Esophagus (tissue), 2 donors: ENCODE measurements at regions not wholly inside any gene's neighbourhood (a gene's known extent, or its start where the extent isn't known, plus 50 kb on each side); places are given as distances from the start of the nearest gene placed in this dataset.

Source experiments
- H3K27ac ChIP-seq, 2 donors: one replicate each; pipeline ENCODE4 v1.5.1; 2013; ENCODE audit warnings: low read depth in 2 of 2, mild to moderate bottlenecking in 2 of 2, inconsistent platforms in 1 of 2, low read length in 1 of 2, moderate library complexity in 1 of 2
- H3K27me3 ChIP-seq, 2 donors: one replicate each; pipeline ENCODE4 v1.6.1; 2013; ENCODE audit warnings: low read length in 2 of 2, control low read depth in 1 of 2, mild to moderate bottlenecking in 1 of 2; ENCODE audit not compliant: insufficient read depth in 2 of 2, control insufficient read depth in 1 of 2
- H3K36me3 ChIP-seq, 2 donors: one replicate each; pipeline ENCODE4 v1.6.1; 2013; ENCODE audit warnings: low read length in 1 of 2; ENCODE audit not compliant: control insufficient read depth in 2 of 2, insufficient read depth in 2 of 2
- H3K4me1 ChIP-seq, 2 donors: one replicate each; pipeline ENCODE4 v1.6.1; 2013; ENCODE audit warnings: low read length in 1 of 2; ENCODE audit not compliant: control insufficient read depth in 2 of 2, insufficient read depth in 2 of 2
- H3K4me3 ChIP-seq, 2 donors: one replicate each; pipeline ENCODE4 v1.5.1; 2013; ENCODE audit warnings: low read length in 2 of 2, mild to moderate bottlenecking in 2 of 2, low read depth in 1 of 2, moderate library complexity in 1 of 2
- H3K9me3 ChIP-seq, 2 donors: one replicate each; pipeline ENCODE4 v1.6.1; 2013; ENCODE audit warnings: mild to moderate bottlenecking in 2 of 2, low read depth in 1 of 2, low read length in 1 of 2, moderate library complexity in 1 of 2; ENCODE audit not compliant: control insufficient read depth in 2 of 2, insufficient read depth in 1 of 2
- WGBS, 2 donors: extraction: QIAGEN DNeasy Blood & Tissue Kit; methylation state at CpG; one replicate each; pipeline ENCODE4 v1.1.7; 2013; 5-methylcytosine and 5-hydroxymethylcytosine counted together
- donor health status: healthy with polysubstance abuse.
- donor health status: Bipolar disorder and iron deficiency.

- Histone ChIP-seq H3K27me3 (no peaks in the 10 kb centered on the region), H3K9me3 (peaks cover 0 to 2% of the 10 kb centered on the region in 2 donors), H3K36me3 (no peaks in the 10 kb centered on the region), H3K4me3 (no peak overlapping the region), H3K4me1 (no peaks in the 10 kb centered on the region), H3K27ac (no peak overlapping the region)
- 82 to 93% methylated on average over 2 of the region's 2 CpGs for WGBS, 2 donors
These were observed 2283.7 kb downstream of the NCAM2 start for GRCh38 chr21:23281917-23282316.

DNA sequence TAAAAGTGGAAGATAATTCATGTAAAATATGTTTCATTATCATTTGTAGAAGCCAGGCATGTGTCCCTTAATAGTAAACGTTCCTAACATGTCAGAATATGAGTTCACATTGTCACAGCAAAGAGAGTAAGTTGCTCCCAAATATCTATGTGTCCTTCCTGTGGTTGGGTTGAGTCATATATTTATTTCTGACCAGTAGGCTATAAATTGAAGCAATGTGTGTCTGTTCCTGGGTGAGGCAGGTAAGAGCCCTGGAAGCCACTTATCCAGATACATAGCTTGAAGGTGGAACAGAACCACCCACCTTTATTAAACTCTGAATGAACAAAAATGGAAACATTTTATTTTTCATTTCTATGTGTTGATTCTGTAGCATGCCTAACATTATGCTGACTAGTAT, 2251.6 kb downstream of the NCAM2 start:
- Histone ChIP-seq H3K4me1 (no peaks in the 10 kb centered on the region), H3K36me3 (no peaks in the 10 kb centered on the region), H3K4me3 (no peak overlapping the region), H3K27me3 (no peaks in the 10 kb centered on the region), H3K9me3 (no peaks in the 10 kb centered on the region), H3K27ac (no peak overlapping the region)
- 23 to 49% methylated on average over 1 of the region's 1 CpG for WGBS, 2 donors

DNA sequence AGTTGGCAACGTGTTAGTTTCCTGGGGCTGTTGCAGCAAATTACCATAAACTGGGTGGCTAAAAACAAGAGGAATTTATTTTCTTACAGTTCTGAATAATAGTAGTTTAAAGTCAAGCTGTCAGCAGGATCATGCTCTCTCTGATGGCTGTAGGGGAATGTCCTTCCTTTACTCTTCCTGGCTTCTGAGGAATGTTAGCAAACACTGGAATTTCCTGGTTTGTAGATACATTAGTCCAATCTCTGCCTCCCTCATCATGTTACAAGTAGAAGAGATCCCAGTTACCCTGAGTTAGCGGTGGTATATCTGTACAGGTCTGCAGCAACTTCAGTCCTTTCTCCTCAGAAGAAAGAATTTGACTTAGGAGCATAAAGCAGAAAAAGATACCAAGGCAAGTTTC, 2249.1 kb downstream of the NCAM2 start:
- no peaks in the 10 kb centered on the region for H3K9me3 ChIP-seq
- 43 to 44% methylated on average over 2 of the region's 2 CpGs for WGBS, 2 donors
- no peaks in the 10 kb centered on the region for H3K4me1 ChIP-seq
- no peak overlapping the region for H3K4me3 ChIP-seq
- H3K36me3 ChIP-seq: no peaks in the 10 kb centered on the region
- no peak overlapping the region for H3K27ac ChIP-seq
- H3K27me3 ChIP-seq: no peaks in the 10 kb centered on the region

- H3K4me1 ChIP-seq: no peaks in the 10 kb centered on the region
- no peaks in the 10 kb centered on the region for H3K9me3 ChIP-seq
- H3K27ac ChIP-seq: no peak overlapping the region
- H3K4me3 ChIP-seq: no peak overlapping the region
- H3K27me3 ChIP-seq: no peaks in the 10 kb centered on the region
- no peaks in the 10 kb centered on the region for H3K36me3 ChIP-seq
- WGBS, 2 donors: 65 to 69% methylated on average over 2 of the region's 2 CpGs
These were observed 2247.0 kb downstream of the NCAM2 start for GRCh38 chr21:23245255-23245654.

DNA sequence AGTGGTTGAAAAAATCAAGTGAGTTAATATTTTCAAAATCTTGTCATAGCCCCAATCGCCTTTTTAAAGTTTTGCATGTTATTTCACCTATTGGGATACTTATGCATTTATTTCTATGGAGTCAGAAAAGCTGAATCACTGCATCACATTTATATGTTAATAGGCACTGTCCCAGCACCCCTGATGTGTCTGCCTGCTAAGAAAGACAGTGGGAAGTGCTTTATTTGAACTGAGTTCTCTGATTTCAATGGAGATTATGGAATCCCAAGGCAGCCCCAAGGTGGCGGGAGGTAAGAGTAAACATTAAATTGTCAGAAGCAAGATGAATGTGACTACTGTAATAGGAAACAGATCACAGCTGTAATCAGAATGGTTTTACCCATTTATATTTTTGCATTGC, 2225.7 kb downstream of the NCAM2 start:
- Histone ChIP-seq H3K27me3 (no peaks in the 10 kb centered on the region), H3K9me3 (no peaks in the 10 kb centered on the region), H3K36me3 (no peaks in the 10 kb centered on the region), H3K27ac (no peak overlapping the region), H3K4me3 (no peak overlapping the region), H3K4me1 (no peaks in the 10 kb centered on the region)
- 59 to 61% methylated on average over 2 of the region's 2 CpGs for WGBS, 2 donors

DNA sequence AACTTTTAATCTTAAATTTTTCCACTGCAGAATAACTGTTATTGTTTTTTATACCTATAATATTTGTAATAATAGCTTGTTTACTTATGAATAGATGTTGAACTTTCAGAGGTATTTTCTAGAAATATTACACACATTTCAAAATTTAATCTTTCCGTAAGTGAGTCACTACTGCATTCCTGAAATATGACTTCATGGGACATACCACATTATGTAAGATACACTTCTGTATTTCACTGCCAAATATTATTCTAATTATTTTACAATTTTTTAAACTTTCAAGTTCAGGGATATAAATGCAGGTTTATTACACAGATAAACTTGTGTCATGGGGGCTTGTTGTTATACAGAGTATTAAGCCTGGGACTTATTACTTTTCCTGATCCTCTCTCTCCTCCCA, 2220.5 kb downstream of the NCAM2 start:
- no peaks in the 10 kb centered on the region for H3K36me3 ChIP-seq
- no peaks in the 10 kb centered on the region for H3K9me3 ChIP-seq
- no peaks in the 10 kb centered on the region for H3K27me3 ChIP-seq
- 73 to 77% methylated on average over 1 of the region's 1 CpG for WGBS, 2 donors
- no peaks in the 10 kb centered on the region for H3K4me1 ChIP-seq
- no peak overlapping the region for H3K27ac ChIP-seq
- H3K4me3 ChIP-seq: no peak overlapping the region

DNA sequence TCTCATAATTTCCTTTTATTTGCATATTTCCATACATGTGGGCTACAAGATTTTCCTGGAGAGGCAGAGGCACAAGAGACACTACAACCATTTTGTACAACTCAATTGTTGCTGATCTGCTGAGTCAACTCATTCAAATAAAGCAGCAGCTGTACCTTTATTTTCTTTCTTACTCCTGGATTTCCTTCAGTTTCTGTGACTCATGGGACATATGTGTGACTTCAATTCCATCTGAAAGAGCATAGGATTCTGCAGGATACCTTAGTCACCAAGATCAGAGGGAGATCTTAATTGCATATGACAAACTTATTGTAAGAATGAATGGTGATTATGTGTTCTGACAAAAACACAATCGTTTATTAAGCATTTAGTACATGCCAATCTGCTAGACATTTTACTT, 2219.4 kb downstream of the NCAM2 start:
- H3K9me3 ChIP-seq: peaks cover 5 to 7% of the 10 kb centered on the region in 2 donors
- WGBS, 2 donors: 62 to 74% methylated on average over 1 of the region's 1 CpG

DNA sequence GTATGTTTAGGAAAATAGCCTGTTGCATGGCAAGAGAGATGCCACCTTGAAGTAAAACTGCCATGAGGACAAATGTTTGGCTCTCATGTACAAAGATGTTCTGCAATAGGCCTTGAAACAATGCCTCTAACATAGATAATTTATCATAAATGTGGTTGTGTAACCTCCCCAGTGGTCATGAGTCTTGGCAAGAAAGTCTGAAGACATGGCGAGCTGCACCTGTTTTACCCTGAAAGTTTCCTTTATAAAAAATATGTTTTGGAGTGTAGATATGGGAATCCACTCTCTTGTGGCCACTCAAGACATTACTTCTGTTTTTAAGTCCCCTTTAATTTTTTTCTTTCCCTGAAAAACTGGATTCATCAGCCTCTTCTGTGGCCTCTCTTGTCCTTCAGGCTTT, 2217.1 kb downstream of the NCAM2 start:
- Histone ChIP-seq H3K4me3 (no peak overlapping the region), H3K9me3 (peaks cover 5 to 7% of the 10 kb centered on the region in 2 donors), H3K27ac (no peak overlapping the region), H3K27me3 (no peaks in the 10 kb centered on the region), H3K36me3 (no peaks in the 10 kb centered on the region), H3K4me1 (no peaks in the 10 kb centered on the region)
- 83 to 87% methylated on average over 1 of the region's 1 CpG for WGBS, 2 donors

More for the DNA sequence above, 2219.4 kb downstream of the NCAM2 start:
- no peaks in the 10 kb centered on the region for H3K27me3 ChIP-seq
- no peak overlapping the region for H3K4me3 ChIP-seq
- no peaks in the 10 kb centered on the region for H3K4me1 ChIP-seq
- no peaks in the 10 kb centered on the region for H3K36me3 ChIP-seq
- H3K27ac ChIP-seq: no peak overlapping the region
